HepG2 (cell line): ENCODE measurements at regions not wholly inside any gene's neighbourhood (a gene's known extent, or its start where the extent isn't known, plus 50 kb on each side); places are given as distances from the start of the nearest gene placed in this dataset.

ENCODE experiments used
- EZH2 ChIP-seq: conservative IDR thresholded peaks from 2 replicates; pipeline ENCODE4 v1.6.1; 2012; ENCODE audit warnings: mild to moderate bottlenecking, low read depth, low read length, moderate library complexity
- HMGXB4 ChIP-seq, 2 experiments: sonication (generic) in 1 of 2; formaldehyde crosslinking in 1 of 2; IDR thresholded peaks; 2 replicates each; pipeline versions ENCODE4 v1.4.0 to v1.6.1; 2018 to 2020; ENCODE audit warnings: missing genetic modification reagents in 2 of 2, borderline replicate concordance in 1 of 2, low read depth in 1 of 2, mild to moderate bottlenecking in 1 of 2, missing biosample characterization in 1 of 2
- NFRKB ChIP-seq: fragments of 450-650 bp; IDR thresholded peaks from 2 replicates; pipeline ENCODE4 v1.6.1; 2017
- ZBTB33 ChIP-seq: sonication (generic); formaldehyde crosslinking; IDR thresholded peaks from 2 replicates; pipeline ENCODE4 v1.4.0; 2020; ENCODE audit warnings: missing genetic modification reagents
- ZNF354B ChIP-seq: sonication (generic); formaldehyde crosslinking; IDR thresholded peaks from 2 replicates; pipeline ENCODE4 v1.8.0; 2022; ENCODE audit warnings: mild to moderate bottlenecking, missing genetic modification reagents

GRCh38 chr18:73407506-73407905 lies 539.7 kb upstream of the NETO1 start:
- TF ChIP-seq HMGXB4 (CRISPR knock-in tag; IDR thresholded peaks at IDR 0.05; ENCODE audit: borderline replicate concordance in 1 of 2, low read depth in 1 of 2) (no peak), EZH2 (no peak), NFRKB (no peak), ZNF354B (no peak), ZBTB33 (no peak)
